Activated CD8-positive, alpha-beta T cell treated with anti-CD3 and anti-CD28 coated beads for 36 hours (primary cell): ENCODE measurements at regions not wholly inside any gene's neighbourhood (a gene's known extent, or its start where the extent isn't known, plus 50 kb on each side); places are given as distances from the start of the nearest gene placed in this dataset.
A peak's percentile ranks its signal among the peaks of the same experiment; 100 is the strongest.
"Not testable (repeated sequence)": the region's sequence is repeated elsewhere in the genome, so short reads cannot be mapped to it uniquely, and the experiment has no call there.

Source experiments
- ATAC-seq: fragments of 200-7000 bp; cut with Tn5 transposase; one replicate; pipeline ENCODE4 v1.10.0; 2021; ENCODE audit warnings: mild to moderate bottlenecking, moderate library complexity
- CTCF ChIA-PET: fragments of 350-600 bp; sonication (Branson Sonifier 250); formaldehyde crosslinking; loops from one replicate; lab custom pipeline; 2021; ENCODE audit warnings: antibody characterized with exemption; lab: Charles Lee
- POLR2A ChIA-PET: fragments of 350-600 bp; sonication (Branson Sonifier 250); formaldehyde crosslinking; loops from one replicate; lab custom pipeline; 2021; ENCODE audit warnings: antibody characterized with exemption; lab: Charles Lee
- DNase-seq: peaks from one replicate; pipeline ENCODE4 v3.0.0-alpha.2; 2020
- H3K27ac Mint-ChIP-seq: one replicate; pipeline ENCODE4 v1.8.0; 2021; ENCODE audit warnings: mild to moderate bottlenecking, mixed read lengths
- H3K27me3 Mint-ChIP-seq: one replicate; pipeline ENCODE4 v1.8.0; 2021; ENCODE audit warnings: mixed read lengths
- H3K36me3 Mint-ChIP-seq: one replicate; pipeline ENCODE4 v1.8.0; 2021; ENCODE audit warnings: low read depth, mixed read lengths
- H3K4me1 Mint-ChIP-seq: one replicate; pipeline ENCODE4 v1.8.0; 2021; ENCODE audit warnings: low read depth, mixed read lengths
- H3K4me3 Mint-ChIP-seq: one replicate; pipeline ENCODE4 v1.8.0; 2021; ENCODE audit warnings: mild to moderate bottlenecking, moderate library complexity, mixed read lengths
- H3K9me3 Mint-ChIP-seq: one replicate; pipeline ENCODE4 v1.8.0; 2021; ENCODE audit warnings: mixed read lengths
- intact Hi-C: fragments of 100-400 bp; cut with micrococcal nuclease; formaldehyde crosslinking; loops from one replicate; pipeline ENCODE4 v1.10.0; 2022

DNA sequence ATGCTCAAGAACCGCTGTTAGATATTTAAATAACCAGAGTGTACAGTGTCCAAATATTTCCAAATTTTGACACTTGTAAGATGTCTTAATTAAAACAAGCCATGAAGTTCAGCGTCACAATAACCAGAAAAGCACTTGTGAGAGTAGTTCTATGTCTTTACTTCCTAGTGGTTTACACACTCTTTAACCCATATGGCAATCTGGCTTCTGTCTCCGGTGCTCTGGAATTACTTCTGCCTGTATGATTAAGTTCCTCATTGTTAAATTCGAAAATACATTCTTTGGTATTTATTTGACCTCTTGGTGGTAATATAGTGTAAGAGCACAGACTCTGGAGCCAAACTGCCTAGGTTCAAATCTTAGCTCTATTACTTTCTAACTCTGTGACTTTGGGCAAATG lies 89.9 kb upstream of the NOTCH2NLA start:
- POLR2A ChIA-PET, CTCF ChIA-PET, H3K36me3 Mint-ChIP-seq, intact Hi-C loops, H3K4me1 Mint-ChIP-seq, H3K27ac Mint-ChIP-seq, H3K9me3 Mint-ChIP-seq, H3K4me3 Mint-ChIP-seq, H3K27me3 Mint-ChIP-seq, ATAC-seq, DNase-seq: not testable (repeated sequence)

- POLR2A ChIA-PET, H3K9me3 Mint-ChIP-seq, H3K27me3 Mint-ChIP-seq, H3K4me3 Mint-ChIP-seq, H3K36me3 Mint-ChIP-seq, DNase-seq, H3K4me1 Mint-ChIP-seq, ATAC-seq, CTCF ChIA-PET, intact Hi-C loops: not testable (repeated sequence)
- peak overlapping the region; percentile 33 for H3K27ac Mint-ChIP-seq
Observed at GRCh38 chr1:146317785-146318184, 89.0 kb upstream of the NOTCH2NLA start.

DNA sequence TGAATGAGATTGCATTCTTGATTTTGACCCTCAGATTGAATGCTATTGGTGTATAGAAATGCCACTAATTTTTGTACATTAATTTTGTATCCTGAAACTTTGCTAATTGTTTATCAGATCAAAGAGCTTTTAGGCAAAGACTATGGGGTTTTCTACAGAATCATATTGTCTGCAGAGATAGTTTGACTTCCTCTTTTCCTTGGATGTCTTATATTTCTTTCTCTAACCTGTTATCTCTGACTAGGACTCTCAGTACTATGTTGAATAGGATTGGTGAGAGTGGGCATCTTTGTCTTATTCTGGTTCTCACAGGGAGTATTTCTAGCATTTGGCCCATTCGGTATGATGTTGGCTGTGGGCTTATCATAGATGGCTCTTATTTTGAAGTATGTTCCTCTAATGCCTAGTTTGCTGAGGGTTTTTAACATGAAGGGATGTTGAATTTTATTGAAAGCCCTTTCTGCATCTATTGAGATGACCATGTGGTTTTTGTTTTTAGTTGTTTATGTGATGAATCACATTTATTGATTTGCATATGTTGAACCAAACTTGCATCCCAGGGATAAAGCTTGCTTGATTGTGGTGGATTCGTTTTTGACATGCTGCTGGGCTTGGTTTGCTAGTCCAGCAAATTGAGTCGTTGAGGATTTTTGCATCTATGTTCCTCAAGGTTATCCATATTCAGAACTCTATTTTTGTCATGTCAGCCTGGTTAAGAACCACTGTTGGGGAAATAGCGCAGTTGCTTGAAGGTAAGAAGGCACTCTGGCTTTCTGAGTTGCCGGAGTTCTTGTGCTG lies 85.8 kb upstream of the NOTCH2NLA start:
- H3K4me3 Mint-ChIP-seq, DNase-seq, H3K9me3 Mint-ChIP-seq, intact Hi-C loops, H3K4me1 Mint-ChIP-seq, H3K27ac Mint-ChIP-seq, H3K27me3 Mint-ChIP-seq, CTCF ChIA-PET, H3K36me3 Mint-ChIP-seq, ATAC-seq, POLR2A ChIA-PET: not testable (repeated sequence)

- H3K4me3 Mint-ChIP-seq, DNase-seq, H3K27me3 Mint-ChIP-seq, H3K36me3 Mint-ChIP-seq, H3K9me3 Mint-ChIP-seq, H3K4me1 Mint-ChIP-seq, H3K27ac Mint-ChIP-seq, CTCF ChIA-PET, intact Hi-C loops, ATAC-seq, POLR2A ChIA-PET: not testable (repeated sequence)
Observed at GRCh38 chr1:146310579-146310978, 81.8 kb upstream of the NOTCH2NLA start.

DNA sequence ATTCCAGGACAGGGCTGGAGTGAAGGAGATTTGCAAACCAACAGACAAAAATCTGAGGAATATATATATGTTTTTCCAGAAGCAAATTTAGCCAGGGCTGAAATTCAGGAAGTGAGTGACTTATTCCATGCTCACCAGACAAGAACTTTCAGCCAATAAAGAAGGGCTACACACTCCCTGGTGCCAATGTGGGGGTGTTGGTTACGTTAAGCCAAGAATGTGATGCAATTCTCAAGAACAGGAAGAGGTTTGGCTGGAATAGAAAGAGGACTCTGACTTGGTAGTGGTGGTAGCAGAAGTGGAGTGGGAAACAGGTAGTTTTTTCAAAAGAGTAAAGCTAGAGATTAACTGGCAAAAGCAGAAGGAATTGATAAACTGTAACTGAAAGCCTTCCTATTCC lies 80.6 kb upstream of the NOTCH2NLA start:
- H3K27me3 Mint-ChIP-seq, H3K4me1 Mint-ChIP-seq, H3K9me3 Mint-ChIP-seq, H3K4me3 Mint-ChIP-seq, H3K36me3 Mint-ChIP-seq, intact Hi-C loops, DNase-seq, POLR2A ChIA-PET, CTCF ChIA-PET, H3K27ac Mint-ChIP-seq, ATAC-seq: not testable (repeated sequence)

DNA sequence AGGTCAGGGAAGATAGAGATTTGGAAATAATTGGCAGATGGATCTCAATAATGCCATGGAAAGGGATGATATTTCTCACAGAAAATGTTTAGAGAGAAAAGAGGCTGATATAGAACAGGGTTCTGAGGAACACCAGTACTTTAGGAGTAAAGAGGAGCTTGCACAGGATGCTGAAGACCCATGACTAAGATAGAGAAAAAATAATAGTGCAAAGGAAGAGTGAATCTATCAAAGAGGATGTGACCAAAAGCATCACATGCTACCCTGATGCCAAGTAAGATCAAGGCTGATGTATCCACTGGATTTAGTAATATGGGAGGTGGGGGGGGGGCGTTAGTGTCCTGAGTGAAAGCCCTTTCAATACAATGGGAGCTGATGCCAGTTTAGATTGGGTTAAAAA lies 80.1 kb upstream of the NOTCH2NLA start:
- DNase-seq (peak; percentile 13), ATAC-seq (peak; percentile 29)
- H3K4me1 Mint-ChIP-seq, CTCF ChIA-PET, intact Hi-C loops, H3K36me3 Mint-ChIP-seq, H3K27me3 Mint-ChIP-seq, H3K27ac Mint-ChIP-seq, H3K4me3 Mint-ChIP-seq, H3K9me3 Mint-ChIP-seq, POLR2A ChIA-PET: not testable (repeated sequence)

DNA sequence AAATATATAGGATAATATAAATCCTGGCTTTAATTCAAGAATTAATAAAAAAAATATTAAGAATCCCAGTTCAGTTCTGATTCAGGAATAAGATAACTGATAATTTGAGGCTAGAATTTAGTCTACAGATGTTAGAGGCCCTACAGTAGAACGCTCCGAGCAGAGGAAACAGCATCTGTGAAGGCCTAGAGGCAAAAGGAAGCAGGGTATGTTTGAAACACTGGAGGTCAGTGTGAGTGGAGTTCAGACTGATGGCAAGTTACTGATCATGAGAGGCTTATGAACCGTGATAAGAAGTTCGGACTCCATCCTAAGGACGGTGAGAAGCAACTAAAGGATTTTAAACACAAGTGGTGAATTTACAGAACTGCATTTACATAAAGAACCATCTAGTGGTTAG lies 79.3 kb upstream of the NOTCH2NLA start:
- H3K27ac Mint-ChIP-seq, intact Hi-C loops, DNase-seq, H3K27me3 Mint-ChIP-seq, H3K4me1 Mint-ChIP-seq, POLR2A ChIA-PET, H3K4me3 Mint-ChIP-seq, CTCF ChIA-PET, H3K36me3 Mint-ChIP-seq, H3K9me3 Mint-ChIP-seq: not testable (repeated sequence)
- peak; percentile 35 for ATAC-seq

- POLR2A ChIA-PET, H3K27me3 Mint-ChIP-seq, H3K27ac Mint-ChIP-seq, DNase-seq, intact Hi-C loops, H3K4me1 Mint-ChIP-seq, H3K9me3 Mint-ChIP-seq, CTCF ChIA-PET, H3K4me3 Mint-ChIP-seq, H3K36me3 Mint-ChIP-seq: not testable (repeated sequence)
- peak; percentile 88 for ATAC-seq
Observed at GRCh38 chr1:146307632-146308031, 78.8 kb upstream of the NOTCH2NLA start.

DNA sequence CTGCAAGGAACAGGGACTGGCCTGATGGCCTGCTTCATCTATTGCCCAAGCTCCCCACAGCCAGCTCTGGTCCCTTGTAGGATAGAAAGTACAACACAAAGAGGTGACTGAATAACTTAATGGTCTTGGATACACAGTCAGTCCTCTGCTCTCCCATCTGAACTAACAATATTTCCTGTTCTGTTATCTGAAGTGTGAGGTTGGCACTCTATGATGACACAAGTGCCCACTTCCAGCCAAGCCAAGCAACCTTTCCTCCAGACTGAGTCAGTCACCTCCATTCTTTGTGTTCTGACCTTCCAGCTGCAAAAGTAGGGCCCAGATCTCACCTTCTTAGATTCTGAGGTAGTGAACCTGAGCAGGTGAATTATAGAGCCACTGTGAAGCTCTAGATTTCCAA lies 77.8 kb upstream of the NOTCH2NLA start:
- DNase-seq, H3K9me3 Mint-ChIP-seq, H3K4me1 Mint-ChIP-seq, H3K27ac Mint-ChIP-seq, ATAC-seq, H3K36me3 Mint-ChIP-seq, CTCF ChIA-PET, H3K27me3 Mint-ChIP-seq, POLR2A ChIA-PET, H3K4me3 Mint-ChIP-seq, intact Hi-C loops: not testable (repeated sequence)

GRCh38 chr1:146305442-146305841 lies 76.6 kb upstream of the NOTCH2NLA start:
- H3K36me3 Mint-ChIP-seq, H3K4me3 Mint-ChIP-seq, intact Hi-C loops, DNase-seq, H3K4me1 Mint-ChIP-seq, H3K27ac Mint-ChIP-seq, CTCF ChIA-PET, H3K27me3 Mint-ChIP-seq, H3K9me3 Mint-ChIP-seq, POLR2A ChIA-PET: not testable (repeated sequence)
- peak; percentile 28 for ATAC-seq

GRCh38 chr1:146298575-146298897 lies 69.7 kb upstream of the NOTCH2NLA start:
- POLR2A ChIA-PET, H3K27me3 Mint-ChIP-seq, H3K9me3 Mint-ChIP-seq, DNase-seq, H3K4me3 Mint-ChIP-seq, H3K27ac Mint-ChIP-seq, H3K4me1 Mint-ChIP-seq, H3K36me3 Mint-ChIP-seq, CTCF ChIA-PET, intact Hi-C loops: not testable (repeated sequence)
- peak; percentile 97 for ATAC-seq

DNA sequence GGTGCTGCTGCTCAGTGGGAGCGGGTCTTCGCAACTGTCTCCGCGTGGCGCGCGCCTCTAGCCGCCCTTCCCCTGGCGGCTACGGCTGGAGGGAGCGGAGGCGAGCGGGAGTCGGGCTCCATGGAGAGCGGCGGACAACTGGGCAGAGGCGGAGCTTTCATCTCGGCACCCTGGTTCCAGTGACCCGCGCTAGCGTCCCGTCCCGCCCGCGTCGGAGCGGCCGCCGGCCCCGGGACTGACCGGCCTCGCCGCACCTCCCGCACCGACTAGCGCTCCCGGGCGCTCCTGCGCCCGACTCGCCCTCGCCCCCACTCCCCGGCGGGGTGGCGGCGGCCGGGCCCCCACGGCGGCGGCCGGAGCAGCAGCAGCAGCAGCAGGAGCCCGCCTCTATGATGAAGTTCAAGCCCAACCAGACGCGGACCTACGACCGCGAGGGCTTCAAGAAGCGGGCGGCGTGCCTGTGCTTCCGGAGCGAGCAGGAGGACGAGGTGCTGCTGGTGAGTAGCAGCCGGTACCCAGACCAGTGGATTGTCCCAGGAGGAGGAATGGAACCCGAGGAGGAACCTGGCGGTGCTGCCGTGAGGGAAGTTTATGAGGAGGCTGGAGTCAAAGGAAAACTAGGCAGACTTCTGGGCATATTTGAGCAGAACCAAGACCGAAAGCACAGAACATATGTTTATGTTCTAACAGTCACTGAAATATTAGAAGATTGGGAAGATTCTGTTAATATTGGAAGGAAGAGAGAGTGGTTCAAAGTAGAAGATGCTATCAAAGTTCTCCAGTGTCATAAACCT lies 69.2 kb upstream of the NOTCH2NLA start:
- H3K36me3 Mint-ChIP-seq, intact Hi-C loops: not testable (repeated sequence)
- peak; percentile 72 for ATAC-seq

More for the DNA sequence above, 69.2 kb upstream of the NOTCH2NLA start:
- H3K27me3 Mint-ChIP-seq, DNase-seq, H3K9me3 Mint-ChIP-seq, POLR2A ChIA-PET, H3K4me1 Mint-ChIP-seq, H3K27ac Mint-ChIP-seq, CTCF ChIA-PET, H3K4me3 Mint-ChIP-seq: not testable (repeated sequence)
